ENCODE measurements at regions not wholly inside any gene's neighbourhood (a gene's known extent, or its start where the extent isn't known, plus 50 kb on each side); places are given as distances from the start of the nearest gene placed in this dataset.

GRCh38 chr1:185368913-185369491, 52.0 kb upstream of the IVNS1ABP start:
- H3K27ac Mint-ChIP-seq: no peak overlapping the region
- no peak overlapping the region for H3K4me3 Mint-ChIP-seq
- H3K9me3 Mint-ChIP-seq: no peaks in the 10 kb centered on the region
- H2AK5ac ChIP-seq (ENCODE audit: insufficient read length, low read length): no peak overlapping the region
- peaks cover 15 to 20% of the 10 kb centered on the region in 2 experiments for H3K4me1 Mint-ChIP-seq
- no peak overlapping the region for H2BK12ac ChIP-seq (ENCODE audit: insufficient read length, low read depth, low read length)
- no peak overlapping the region for H3K14ac ChIP-seq (ENCODE audit: insufficient read depth, low read length)
- no peak overlapping the region for H3K4me2 ChIP-seq (ENCODE audit: insufficient read depth, insufficient read length, low read length)
- no peak overlapping the region for H2AFZ ChIP-seq (ENCODE audit: low read length)
- H3K4ac ChIP-seq (ENCODE audit: low read depth, low read length): no peak overlapping the region
- no peak overlapping the region for H2BK120ac ChIP-seq (ENCODE audit: low read depth, low read length, poor library complexity, severe bottlenecking)
- H3K23ac ChIP-seq (ENCODE audit: insufficient read length, low read depth, low read length): no peak overlapping the region
- no peaks in the 10 kb centered on the region for H3K79me2 ChIP-seq (ENCODE audit: insufficient read depth, low read length)
- H3K56ac ChIP-seq (ENCODE audit: insufficient read length, low read depth, low read length): no peak overlapping the region
- H4K8ac ChIP-seq (replicated peaks; ENCODE audit: insufficient read length, low read depth, low read length): no peak overlapping the region
- no CpG with 5 or more reads among the region's 1 CpG for WGBS (ENCODE audit: extremely low coverage, insufficient read length, low lambda C conversion rate)
- H3K9ac ChIP-seq (ENCODE audit: extremely low read depth, insufficient read length, low read length): no peak overlapping the region
- DNase-seq: no peak
- no peaks in the 10 kb centered on the region for H3K36me3 Mint-ChIP-seq (ENCODE audit: insufficient read depth in 1 of 3, low read depth in 3 of 3)
- H2BK20ac ChIP-seq (ENCODE audit: low read depth, low read length, poor library complexity, severe bottlenecking): no peak overlapping the region
- no peaks in the 10 kb centered on the region; the same call in 1 of the 2 replicates for H3K4me1 ChIP-seq (ENCODE audit: insufficient read depth, low read length)
- H3K9me3 ChIP-seq (ENCODE audit: control insufficient read depth, low read depth, low read length): no peaks in the 10 kb centered on the region
- no peak overlapping the region for H4K91ac ChIP-seq (ENCODE audit: insufficient read length, low read depth, low read length)
- TF ChIP-seq CTCF (conservative IDR thresholded peaks at IDR 0.05): no peak
- H4K20me1 ChIP-seq (ENCODE audit: control insufficient read depth, insufficient read depth, insufficient read length): no peaks in the 10 kb centered on the region
- H3K27ac ChIP-seq (ENCODE audit: insufficient read length, low read depth, low read length): no peak overlapping the region
- H3K79me1 ChIP-seq (ENCODE audit: insufficient read depth, low read depth, low read length, poor library complexity, severe bottlenecking): no peaks in the 10 kb centered on the region
- no peaks in the 10 kb centered on the region for H3K27me3 Mint-ChIP-seq (ENCODE audit: low read depth)
- no peak overlapping the region for H2BK15ac ChIP-seq (ENCODE audit: low read depth, low read length)
- H3K27me3 ChIP-seq (ENCODE audit: insufficient read depth, low read length): no peaks in the 10 kb centered on the region
- H3T11ph ChIP-seq (ENCODE audit: low read length): no peak overlapping the region
- H2BK5ac ChIP-seq (ENCODE audit: insufficient read length, low read length): no peak overlapping the region
- no peak overlapping the region for H4K5ac ChIP-seq (ENCODE audit: insufficient read length, low read depth, low read length)
- H3K18ac ChIP-seq (ENCODE audit: insufficient read length, low read depth, low read length): no peak overlapping the region
- no peaks in the 10 kb centered on the region for H3K23me2 ChIP-seq (ENCODE audit: insufficient read length, low read depth, low read length, poor library complexity, severe bottlenecking)

All from H9 (cell line).